HG03097 (cell line): ENCODE measurements at regions not wholly inside any gene's neighbourhood (a gene's known extent, or its start where the extent isn't known, plus 50 kb on each side); places are given as distances from the start of the nearest gene placed in this dataset.
"Not testable (repeated sequence)": the region's sequence is repeated elsewhere in the genome, so short reads cannot be mapped to it uniquely, and the experiment has no call there.

Experiments
- ATAC-seq: cut with Tn5 transposase; IDR thresholded peaks from one replicate; pipeline ENCODE4 v1.9.1; 2021; ENCODE audit not compliant: unreplicated experiment, low FRiP score

GRCh38 chr19:29015569-29015968 is 197.4 kb downstream of the UQCRFS1 start:
- no peak for ATAC-seq

GRCh38 chr19:29014857-29015436 is 198.0 kb downstream of the UQCRFS1 start:
- ATAC-seq: no peak

GRCh38 chr19:29013988-29014387 is 199.0 kb downstream of the UQCRFS1 start:
- ATAC-seq: no peak

GRCh38 chr19:29013325-29013724 is 199.6 kb downstream of the UQCRFS1 start:
- ATAC-seq: no peak

GRCh38 chr19:29012457-29012856 is 200.5 kb downstream of the UQCRFS1 start:
- ATAC-seq: no peak

GRCh38 chr19:29010276-29010675 is 202.7 kb downstream of the UQCRFS1 start:
- no peak for ATAC-seq

- no peak for ATAC-seq
Measured at GRCh38 chr19:29006057-29006735, 206.8 kb downstream of the UQCRFS1 start.

GRCh38 chr19:29004796-29005195 is 208.2 kb downstream of the UQCRFS1 start:
- no peak for ATAC-seq

GRCh38 chr19:29003641-29004409 is 209.1 kb downstream of the UQCRFS1 start:
- no peak for ATAC-seq

GRCh38 chr19:29002336-29002735 is 210.6 kb downstream of the UQCRFS1 start:
- no peak for ATAC-seq

- ATAC-seq: no peak
Measured at GRCh38 chr19:29001597-29002245, 211.2 kb downstream of the UQCRFS1 start.

- no peak for ATAC-seq
Measured at GRCh38 chr19:29001141-29001581, 211.8 kb downstream of the UQCRFS1 start.

- no peak for ATAC-seq
Measured at GRCh38 chr19:28999724-29000433, 213.1 kb downstream of the UQCRFS1 start.

GRCh38 chr19:28998974-28999373 is 214.0 kb downstream of the UQCRFS1 start:
- ATAC-seq: no peak

- not testable (repeated sequence) for ATAC-seq
Measured at GRCh38 chr19:28997866-28998265, 215.1 kb downstream of the UQCRFS1 start.

- ATAC-seq: no peak
Measured at GRCh38 chr19:28990522-28990921, 222.4 kb downstream of the UQCRFS1 start.

GRCh38 chr19:28989739-28990138 is 223.2 kb downstream of the UQCRFS1 start:
- no peak for ATAC-seq

GRCh38 chr19:28988066-28988465 is 224.9 kb downstream of the UQCRFS1 start:
- no peak for ATAC-seq

- no peak for ATAC-seq
Measured at GRCh38 chr19:28987177-28987576, 225.8 kb downstream of the UQCRFS1 start.

- ATAC-seq: no peak
Measured at GRCh38 chr19:28985201-28985600, 227.8 kb downstream of the UQCRFS1 start.

GRCh38 chr19:28984315-28984714 is 228.6 kb downstream of the UQCRFS1 start:
- no peak for ATAC-seq
